ENCODE measurements at regions not wholly inside any gene's neighbourhood (a gene's known extent, or its start where the extent isn't known, plus 50 kb on each side); places are given as distances from the start of the nearest gene placed in this dataset.
"Not testable (repeated sequence)": the region's sequence is repeated elsewhere in the genome, so short reads cannot be mapped to it uniquely, and the experiment has no call there.

GRCh38 chr21:28126521-28127174, 866.0 kb downstream of the LTN1 start:
- Histone ChIP-seq H3K27ac (ENCODE audit: low read length, poor library complexity, severe bottlenecking) (no peak overlapping the region), H3K27me3 (ENCODE audit: control insufficient read depth in 1 of 2, insufficient read depth in 1 of 2, low read length in 2 of 2) (no peaks in the 10 kb centered on the region), H2AFZ (ENCODE audit: low read depth, low read length) (no peak overlapping the region), H3K18ac (ENCODE audit: low read depth in 1 of 2, low read length in 2 of 2) (no peak overlapping the region), H3K9me3 (ENCODE audit: control insufficient read depth, low read length) (peaks cover 10% of the 10 kb centered on the region), H2AK5ac (ENCODE audit: low read length, severe bottlenecking) (no peak overlapping the region), H3K4me2 (ENCODE audit: low read length, poor library complexity, severe bottlenecking) (no peak overlapping the region), H3K14ac (ENCODE audit: low read length in 2 of 2) (no peak overlapping the region), H2BK12ac (ENCODE audit: low read length in 2 of 2) (no peak overlapping the region), H3K4me1 (ENCODE audit: control insufficient read depth, insufficient read depth, low read depth, low read length) (no peaks in the 10 kb centered on the region), H2BK15ac (ENCODE audit: low read depth, poor library complexity, severe bottlenecking) (no peak overlapping the region), H4K8ac (ENCODE audit: low read length) (no peak overlapping the region), H3K9ac (ENCODE audit: low read length) (no peak overlapping the region), H3K23ac (ENCODE audit: low read length in 2 of 2) (no peak overlapping the region), H3K4ac (ENCODE audit: low read depth in 1 of 2, low read length in 2 of 2) (no peak overlapping the region), H3K4me3 (ENCODE audit: insufficient read depth in 1 of 2, low read depth in 1 of 2, low read length in 2 of 2) (no peak overlapping the region), H3K36me3 (ENCODE audit: control insufficient read depth in 1 of 2, insufficient read depth in 2 of 2, low read depth in 1 of 2, low read length in 2 of 2) (no peaks in the 10 kb centered on the region), H2BK5ac (ENCODE audit: low read depth, low read length, poor library complexity, severe bottlenecking) (no peak overlapping the region), H4K91ac (ENCODE audit: low read length) (no peak overlapping the region), H2BK120ac (ENCODE audit: low read depth, low read length) (no peak overlapping the region), H3K79me1 (replicated peaks; ENCODE audit: low read length, poor library complexity, severe bottlenecking) (no peaks in the 10 kb centered on the region)
- DNase-seq: no peak
- WGBS: no CpG with 5 or more reads among the region's 1 CpG

GRCh38 chr21:28124541-28124940, 868.1 kb downstream of the LTN1 start:
- DNase-seq: no peak
- Histone ChIP-seq H3K79me1 (replicated peaks; ENCODE audit: low read length, poor library complexity, severe bottlenecking) (no peaks in the 10 kb centered on the region), H3K23ac (ENCODE audit: low read length in 2 of 2) (no peak overlapping the region), H3K36me3 (ENCODE audit: control insufficient read depth in 1 of 2, insufficient read depth in 2 of 2, low read depth in 1 of 2, low read length in 2 of 2) (no peaks in the 10 kb centered on the region), H3K27ac (ENCODE audit: low read length, poor library complexity, severe bottlenecking) (no peak overlapping the region), H3K9ac (ENCODE audit: low read length) (no peak overlapping the region), H3K4me1 (ENCODE audit: control insufficient read depth, insufficient read depth, low read depth, low read length) (no peaks in the 10 kb centered on the region), H2BK120ac (ENCODE audit: low read depth, low read length) (no peak overlapping the region), H3K14ac (ENCODE audit: low read length in 2 of 2) (no peak overlapping the region), H4K91ac (ENCODE audit: low read length) (no peak overlapping the region), H3K4me2 (ENCODE audit: low read length, poor library complexity, severe bottlenecking) (no peak overlapping the region), H3K27me3 (ENCODE audit: control insufficient read depth in 1 of 2, insufficient read depth in 1 of 2, low read length in 2 of 2) (no peaks in the 10 kb centered on the region), H2AFZ (ENCODE audit: low read depth, low read length) (no peak overlapping the region), H2AK5ac (ENCODE audit: low read length, severe bottlenecking) (no peak overlapping the region), H3K18ac (ENCODE audit: low read depth in 1 of 2, low read length in 2 of 2) (no peak overlapping the region), H2BK12ac (ENCODE audit: low read length in 2 of 2) (no peak overlapping the region), H4K8ac (ENCODE audit: low read length) (no peak overlapping the region), H2BK5ac (ENCODE audit: low read depth, low read length, poor library complexity, severe bottlenecking) (no peak overlapping the region), H3K4me3 (ENCODE audit: insufficient read depth in 1 of 2, low read depth in 1 of 2, low read length in 2 of 2) (no peak overlapping the region), H3K4ac (ENCODE audit: low read depth in 1 of 2, low read length in 2 of 2) (no peak overlapping the region), H2BK15ac (ENCODE audit: low read depth, poor library complexity, severe bottlenecking) (no peak overlapping the region), H3K9me3 (ENCODE audit: control insufficient read depth, low read length) (no peaks in the 10 kb centered on the region)
- WGBS: no CpG with 5 or more reads among the region's 2 CpGs

GRCh38 chr21:28118570-28118969, 874.1 kb downstream of the LTN1 start:
- Histone ChIP-seq H3K14ac (ENCODE audit: low read length in 2 of 2) (no peak overlapping the region), H2AFZ (ENCODE audit: low read depth, low read length) (no peak overlapping the region), H4K8ac (ENCODE audit: low read length) (peak overlapping the region; percentile 54), H3K4me2 (ENCODE audit: low read length, poor library complexity, severe bottlenecking) (no peak overlapping the region), H2BK15ac (ENCODE audit: low read depth, poor library complexity, severe bottlenecking) (no peak overlapping the region), H3K27ac (ENCODE audit: low read length, poor library complexity, severe bottlenecking) (no peak overlapping the region), H3K27me3 (ENCODE audit: control insufficient read depth in 1 of 2, insufficient read depth in 1 of 2, low read length in 2 of 2) (no peaks in the 10 kb centered on the region), H2BK5ac (ENCODE audit: low read depth, low read length, poor library complexity, severe bottlenecking) (no peak overlapping the region), H3K4me3 (ENCODE audit: insufficient read depth in 1 of 2, low read depth in 1 of 2, low read length in 2 of 2) (no peak overlapping the region), H3K9me3 (ENCODE audit: control insufficient read depth, low read length) (no peaks in the 10 kb centered on the region), H3K79me1 (replicated peaks; ENCODE audit: low read length, poor library complexity, severe bottlenecking) (no peaks in the 10 kb centered on the region), H2AK5ac (ENCODE audit: low read length, severe bottlenecking) (no peak overlapping the region), H3K4me1 (ENCODE audit: control insufficient read depth, insufficient read depth, low read depth, low read length) (no peaks in the 10 kb centered on the region), H3K18ac (ENCODE audit: low read depth in 1 of 2, low read length in 2 of 2) (no peak overlapping the region), H4K91ac (ENCODE audit: low read length) (no peak overlapping the region), H3K4ac (ENCODE audit: low read depth in 1 of 2, low read length in 2 of 2) (no peak overlapping the region), H2BK12ac (ENCODE audit: low read length in 2 of 2) (no peak overlapping the region), H3K9ac (ENCODE audit: low read length) (no peak overlapping the region), H3K36me3 (ENCODE audit: control insufficient read depth in 1 of 2, insufficient read depth in 2 of 2, low read depth in 1 of 2, low read length in 2 of 2) (no peaks in the 10 kb centered on the region), H3K23ac (ENCODE audit: low read length in 2 of 2) (no peak overlapping the region), H2BK120ac (ENCODE audit: low read depth, low read length) (no peak overlapping the region)
- DNase-seq: no peak
- WGBS: 100% methylated on average over 3 of the region's 3 CpGs

- H2BK15ac ChIP-seq (ENCODE audit: low read depth, poor library complexity, severe bottlenecking); H3K79me1 ChIP-seq (replicated peaks; ENCODE audit: low read length, poor library complexity, severe bottlenecking); H4K91ac ChIP-seq (ENCODE audit: low read length); H2BK120ac ChIP-seq (ENCODE audit: low read depth, low read length); H3K9me3 ChIP-seq (ENCODE audit: control insufficient read depth, low read length); H3K27ac ChIP-seq (ENCODE audit: low read length, poor library complexity, severe bottlenecking); H2BK5ac ChIP-seq (ENCODE audit: low read depth, low read length, poor library complexity, severe bottlenecking); H2AFZ ChIP-seq (ENCODE audit: low read depth, low read length); H3K18ac ChIP-seq (ENCODE audit: low read depth in 1 of 2, low read length in 2 of 2); H3K27me3 ChIP-seq (ENCODE audit: control insufficient read depth in 1 of 2, insufficient read depth in 1 of 2, low read length in 2 of 2); H3K9ac ChIP-seq (ENCODE audit: low read length); H3K4me2 ChIP-seq (ENCODE audit: low read length, poor library complexity, severe bottlenecking); H3K4me1 ChIP-seq (ENCODE audit: control insufficient read depth, insufficient read depth, low read depth, low read length); H2AK5ac ChIP-seq (ENCODE audit: low read length, severe bottlenecking); H3K14ac ChIP-seq (ENCODE audit: low read length in 2 of 2); H3K4me3 ChIP-seq (ENCODE audit: insufficient read depth in 1 of 2, low read depth in 1 of 2, low read length in 2 of 2); H3K23ac ChIP-seq (ENCODE audit: low read length in 2 of 2); H3K36me3 ChIP-seq (ENCODE audit: control insufficient read depth in 1 of 2, insufficient read depth in 2 of 2, low read depth in 1 of 2, low read length in 2 of 2); H2BK12ac ChIP-seq (ENCODE audit: low read length in 2 of 2); H3K4ac ChIP-seq (ENCODE audit: low read depth in 1 of 2, low read length in 2 of 2); DNase-seq; H4K8ac ChIP-seq (ENCODE audit: low read length): not testable (repeated sequence)
- 89% methylated on average over 5 of the region's 5 CpGs for WGBS
Measured at GRCh38 chr21:28114986-28115385, 877.7 kb downstream of the LTN1 start.
